ENCODE measurements at regions not wholly inside any gene's neighbourhood (a gene's known extent, or its start where the extent isn't known, plus 50 kb on each side); places are given as distances from the start of the nearest gene placed in this dataset.

- Histone ChIP-seq H3K9me3 (no peaks in the 10 kb centered on the region), H3K4me3 (no peak overlapping the region), H3K27ac (no peak overlapping the region), H3K4me1 (no peaks in the 10 kb centered on the region), H3K36me3 (no peaks in the 10 kb centered on the region), H3K27me3 (peaks cover 0 to 32% (median 4%) of the 10 kb centered on the region in 7 donors)
- intact Hi-C loops (cut with DNase I), result no loop called here
- no peak for TF ChIP-seq CTCF (IDR thresholded peaks at IDR 0.05)
- 81 to 83% methylated on average over 4 of the region's 4 CpGs for WGBS, 2 donors
- no peak for DNase-seq
- no peak for ATAC-seq
Observed at GRCh38 chr12:131415781-131416180, 295.1 kb upstream of the SFSWAP start.

GRCh38 chr12:131418121-131418520, 292.8 kb upstream of the SFSWAP start:
- DNase-seq (no peak), ATAC-seq (no peak)
- Histone ChIP-seq H3K36me3 (no peaks in the 10 kb centered on the region), H3K9me3 (no peaks in the 10 kb centered on the region), H3K27me3 (peaks cover 0 to 32% (median 4%) of the 10 kb centered on the region in 7 donors), H3K27ac (no peak overlapping the region), H3K4me3 (no peak overlapping the region), H3K4me1 (no peaks in the 10 kb centered on the region)
- no peak for TF ChIP-seq CTCF (IDR thresholded peaks at IDR 0.05)
- 76 to 82% methylated on average over 8 of the region's 8 CpGs for WGBS, 2 donors
- intact Hi-C loops (cut with DNase I), result no loop called here

- no peak overlapping the region for H3K27ac ChIP-seq
- no peak for DNase-seq
- 74 to 77% methylated on average over 2 of the region's 2 CpGs for WGBS, 2 donors
- TF ChIP-seq CTCF (IDR thresholded peaks at IDR 0.05), result no peak
- intact Hi-C loops (cut with DNase I), result no loop called here
- no peaks in the 10 kb centered on the region for H3K4me1 ChIP-seq
- H3K36me3 ChIP-seq, result no peaks in the 10 kb centered on the region
- no peak for ATAC-seq
- no peak overlapping the region for H3K4me3 ChIP-seq
- H3K9me3 ChIP-seq, result peaks cover 0 to 7% (median under 1%) of the 10 kb centered on the region in 11 donors
- H3K27me3 ChIP-seq, result peaks cover 0 to 26% (median 4%) of the 10 kb centered on the region in 7 donors
Observed at GRCh38 chr12:131418884-131419283, 292.0 kb upstream of the SFSWAP start.

GRCh38 chr12:131420867-131421447, 289.9 kb upstream of the SFSWAP start:
- TF ChIP-seq CTCF (IDR thresholded peaks at IDR 0.05), result no peak
- intact Hi-C loops (cut with DNase I), result no loop called here

More at GRCh38 chr12:131420867-131421447, 289.9 kb upstream of the SFSWAP start:
- Histone ChIP-seq H3K4me1 (no peaks in the 10 kb centered on the region), H3K4me3 (no peak overlapping the region), H3K9me3 (peaks cover 0 to 18% (median 10%) of the 10 kb centered on the region in 11 donors), H3K27ac (no peak overlapping the region), H3K27me3 (peaks cover 0 to 26% (median 4%) of the 10 kb centered on the region in 7 donors), H3K36me3 (no peaks in the 10 kb centered on the region)
- DNase-seq, result no peak
- no peak for ATAC-seq
- 64 to 67% methylated on average over 13 of the region's 13 CpGs for WGBS, 2 donors
